SU-DHL-6 (cell line): ENCODE measurements at regions not wholly inside any gene's neighbourhood (a gene's known extent, or its start where the extent isn't known, plus 50 kb on each side); places are given as distances from the start of the nearest gene placed in this dataset.

Source experiments
- H2AFZ ChIP-seq: fragments of 200-600 bp; sonication (generic); 2 replicates; pipeline ENCODE4 v1.6.1; 2014; ENCODE audit warnings: low read depth, mild to moderate bottlenecking, moderate library complexity, mixed read lengths, antibody characterized with exemption, low read length; ENCODE audit not compliant: severe bottlenecking
- H3F3A ChIP-seq: fragments of 200-600 bp; shearing (Covaris generic); 2 replicates; pipeline ENCODE4 v1.6.0; 2016; ENCODE audit warnings: antibody characterized with exemption, mild to moderate bottlenecking; ENCODE audit not compliant: insufficient read depth
- H3K27ac ChIP-seq: fragments of 200-600 bp; sonication (generic); 2 replicates; pipeline ENCODE4 v1.5.1; 2016; ENCODE audit warnings: low read depth, mild to moderate bottlenecking, low read length, moderate library complexity, mixed read lengths
- H3K27me3 ChIP-seq: fragments of 200-600 bp; sonication (generic), shearing (Covaris generic); 2 replicates; pipeline ENCODE4 v1.6.0; 2014; ENCODE audit warnings: mild to moderate bottlenecking, low read length
- H3K36me3 ChIP-seq: fragments of 200-600 bp; sonication (generic); 2 replicates; pipeline ENCODE4 v1.6.1; 2014; ENCODE audit warnings: mild to moderate bottlenecking, low read length, mixed read lengths
- H3K4me2 ChIP-seq: fragments of 300-600, 200-600 bp; shearing (Covaris generic), sonication (generic); 2 replicates; pipeline ENCODE4 v1.6.0; 2014; ENCODE audit warnings: low read length, low read depth, mild to moderate bottlenecking; ENCODE audit not compliant: poor library complexity, severe bottlenecking
- H3K4me3 ChIP-seq: fragments of 200-600 bp; sonication (generic); 2 replicates; pipeline ENCODE4 v1.5.1; 2014; ENCODE audit warnings: antibody characterized with exemption, low read length, mild to moderate bottlenecking, mixed read lengths; ENCODE audit not compliant: insufficient read depth, poor library complexity, severe bottlenecking
- H3K79me2 ChIP-seq: fragments of 200-600 bp; sonication (generic); 2 replicates; pipeline ENCODE4 v1.6.1; 2014; ENCODE audit warnings: mild to moderate bottlenecking, low read length, moderate library complexity; ENCODE audit not compliant: insufficient read depth
- H3K9ac ChIP-seq: fragments of 200-600 bp; sonication (generic); 2 replicates; pipeline ENCODE4 v1.7.0; 2014; ENCODE audit warnings: mild to moderate bottlenecking, low read length
- H3K9me2 ChIP-seq: fragments of 200-600 bp; sonication (generic); replicated peaks from 2 replicates; pipeline ENCODE4 v1.6.1; 2014; ENCODE audit warnings: low read length; ENCODE audit not compliant: insufficient read depth
- H3K9me3 ChIP-seq: fragments of 200-600 bp; sonication (generic); 2 replicates; pipeline ENCODE4 v1.6.1; 2014; ENCODE audit warnings: low read length, mixed read lengths; ENCODE audit not compliant: insufficient read depth
- H4K20me1 ChIP-seq: fragments of 200-600 bp; sonication (generic); 2 replicates; pipeline ENCODE4 v1.6.1; 2014; ENCODE audit warnings: low read depth, mild to moderate bottlenecking, antibody characterized with exemption, low read length, moderate library complexity, mixed read lengths
- CTCF ChIP-seq: fragments of 200-600 bp; sonication (generic); IDR thresholded peaks from one replicate; pipeline ENCODE4 v1.5.1; 2017; ENCODE audit warnings: antibody characterized with exemption, mild to moderate bottlenecking, low read length, moderate library complexity; ENCODE audit not compliant: insufficient read depth, poor library complexity, severe bottlenecking
- EZH2phosphoT487 ChIP-seq: fragments of 200-600 bp; sonication (generic), shearing (Covaris generic); conservative IDR thresholded peaks from 2 replicates; pipeline ENCODE4 v1.6.1; 2018; ENCODE audit warnings: mild to moderate bottlenecking, antibody characterized with exemption, low read length, moderate library complexity, mixed read lengths

- no peaks in the 10 kb centered on the region for H3K9me3 ChIP-seq
- TF ChIP-seq EZH2phosphoT487 (no peak), CTCF (no peak)
- no peak overlapping the region for H2AFZ ChIP-seq
- no peak overlapping the region for H3K27ac ChIP-seq
- H3K9ac ChIP-seq, result no peak overlapping the region
- H4K20me1 ChIP-seq, result no peaks in the 10 kb centered on the region
- H3K79me2 ChIP-seq, result no peaks in the 10 kb centered on the region
- no peaks in the 10 kb centered on the region for H3F3A ChIP-seq
- no peaks in the 10 kb centered on the region for H3K36me3 ChIP-seq
- no peaks in the 10 kb centered on the region for H3K27me3 ChIP-seq
- no peaks in the 10 kb centered on the region for H3K9me2 ChIP-seq
- no peak overlapping the region for H3K4me3 ChIP-seq
- no peak overlapping the region for H3K4me2 ChIP-seq
Observed at GRCh38 chr9:129414993-129415941, 205.6 kb downstream of the C9orf50 start.

- peak overlapping the region; percentile 54 for H3K9ac ChIP-seq
- no peaks in the 10 kb centered on the region for H4K20me1 ChIP-seq
- H3K27me3 ChIP-seq, result no peaks in the 10 kb centered on the region
- H3K36me3 ChIP-seq, result no peaks in the 10 kb centered on the region
- TF ChIP-seq CTCF (no peak), EZH2phosphoT487 (no peak)
- H3F3A ChIP-seq, result no peaks in the 10 kb centered on the region
- H3K4me2 ChIP-seq, result peak overlapping the region; percentile 55
- no peaks in the 10 kb centered on the region for H3K9me2 ChIP-seq
- no peak overlapping the region for H3K27ac ChIP-seq
- no peaks in the 10 kb centered on the region for H3K79me2 ChIP-seq
- H2AFZ ChIP-seq, result peak overlapping the region; percentile 64
- H3K9me3 ChIP-seq, result no peaks in the 10 kb centered on the region
- H3K4me3 ChIP-seq, result no peak overlapping the region
Observed at GRCh38 chr9:129414377-129414992, 206.4 kb downstream of the C9orf50 start.

- H3K9me2 ChIP-seq, result no peaks in the 10 kb centered on the region
- peak overlapping the region; percentile 54 for H3K9ac ChIP-seq
- peak overlapping the region; percentile 85 for H2AFZ ChIP-seq
- no peaks in the 10 kb centered on the region for H3K36me3 ChIP-seq
- no peaks in the 10 kb centered on the region for H3K27me3 ChIP-seq
- H3K9me3 ChIP-seq, result no peaks in the 10 kb centered on the region
- H4K20me1 ChIP-seq, result no peaks in the 10 kb centered on the region
- 0 out of 2 replicates have a peak overlapping the region, but pooled peaks have one; percentile 35 for H3K27ac ChIP-seq
- TF ChIP-seq CTCF (no peak), EZH2phosphoT487 (no peak)
- H3K4me3 ChIP-seq, result peak overlapping the region; percentile 66
- H3K4me2 ChIP-seq, result peak overlapping the region; percentile 92
- no peaks in the 10 kb centered on the region for H3K79me2 ChIP-seq
- H3F3A ChIP-seq, result no peaks in the 10 kb centered on the region
Observed at GRCh38 chr9:129413537-129414376, 207.1 kb downstream of the C9orf50 start.
